Keratinocyte (primary cell): ENCODE measurements at regions not wholly inside any gene's neighbourhood (a gene's known extent, or its start where the extent isn't known, plus 50 kb on each side); places are given as distances from the start of the nearest gene placed in this dataset.
A peak's percentile ranks its signal among the peaks of the same experiment; 100 is the strongest.

ENCODE experiments used
- DNase-seq: peaks from one replicate; pipeline ENCODE4 v3.0.0-alpha.2; 2011; ENCODE audit warnings: low read depth, missing footprints, low spot score
- FAIRE-seq: peaks from 2 replicates; lab custom pipeline; 2011; peaks lifted over from hg19 to GRCh38; lab: Jason Lieb, UNC
- H2AFZ ChIP-seq: 2 replicates; pipeline ENCODE4 v1.6.0; 2012; ENCODE audit warnings: low read length, control low read depth, inconsistent platforms; ENCODE audit not compliant: control insufficient read depth
- H3K27ac ChIP-seq: 2 replicates; pipeline ENCODE4 v1.5.1; 2011; ENCODE audit warnings: low read length; ENCODE audit not compliant: control insufficient read depth, insufficient read depth
- H3K27me3 ChIP-seq: 3 replicates; pipeline ENCODE4 v1.6.0; 2011; ENCODE audit warnings: low read length; ENCODE audit not compliant: control insufficient read depth, insufficient read depth; ENCODE audit errors: extremely low read depth
- H3K36me3 ChIP-seq, 2 experiments: 2 replicates in 1 of 2; 3 replicates in 1 of 2; pipeline ENCODE4 v1.5.1; 2011; ENCODE audit warnings: low read length in 2 of 2, mild to moderate bottlenecking in 1 of 2; ENCODE audit not compliant: control insufficient read depth in 2 of 2, insufficient read depth in 2 of 2; ENCODE audit errors: extremely low read depth in 1 of 2
- H3K4me1 ChIP-seq: 3 replicates; pipeline ENCODE4 v1.5.1; 2011; ENCODE audit warnings: low read length; ENCODE audit not compliant: control insufficient read depth, insufficient read depth; ENCODE audit errors: extremely low read depth
- H3K4me2 ChIP-seq: 3 replicates; pipeline ENCODE4 v1.6.0; 2011; ENCODE audit warnings: low read depth, low read length; ENCODE audit not compliant: control insufficient read depth, insufficient read depth; ENCODE audit errors: extremely low read depth
- H3K4me3 ChIP-seq, 3 experiments: fragments of 200-600 bp in 1 of 3; sonication (generic) in 1 of 3; 2 replicates in 2 of 3; 3 replicates in 1 of 3; pipeline ENCODE4 v1.5.1; 2011 to 2016; ENCODE audit warnings: low read length in 3 of 3, mild to moderate bottlenecking in 3 of 3, control low read depth in 2 of 3, inconsistent platforms in 1 of 3, low read depth in 1 of 3, mixed read lengths in 1 of 3, mixed run types in 1 of 3, moderate library complexity in 1 of 3; ENCODE audit not compliant: control insufficient read depth in 2 of 3, insufficient read depth in 2 of 3; ENCODE audit errors: extremely low read depth in 1 of 3
- H3K79me2 ChIP-seq: 2 replicates; pipeline ENCODE4 v1.6.0; 2012; ENCODE audit warnings: low read length; ENCODE audit not compliant: control insufficient read depth, insufficient read depth
- H3K9ac ChIP-seq: 3 replicates; pipeline ENCODE4 v1.6.0; 2011; ENCODE audit warnings: low read length; ENCODE audit not compliant: control insufficient read depth, insufficient read depth; ENCODE audit errors: extremely low read depth
- H3K9me1 ChIP-seq: 3 replicates; pipeline ENCODE4 v1.6.0; 2011; ENCODE audit warnings: low read length; ENCODE audit not compliant: control insufficient read depth, insufficient read depth; ENCODE audit errors: extremely low read depth
- H3K9me3 ChIP-seq: 2 replicates; pipeline ENCODE4 v1.5.1; 2012; ENCODE audit warnings: low read depth, low read length; ENCODE audit not compliant: control insufficient read depth
- H4K20me1 ChIP-seq: 3 replicates; pipeline ENCODE4 v1.6.0; 2011; ENCODE audit warnings: low read length; ENCODE audit not compliant: control insufficient read depth, insufficient read depth; ENCODE audit errors: extremely low read depth
- EZH2 ChIP-seq: IDR thresholded peaks from one replicate; pipeline ENCODE4 v1.6.1; 2012; ENCODE audit warnings: inconsistent platforms, mild to moderate bottlenecking, low read length, moderate library complexity
- dilution Hi-C: fragments of 300-500 bp; cut with MboI; formaldehyde crosslinking; loops from one replicate; pipeline ENCODE4 v1.7.0; 2020; ENCODE audit warnings: low sequenced_read_pairs; ENCODE audit not compliant: extremely low pct_ligation_motif_present
- TF ChIP-seq, protein P1 (sequence below), 3 experiments: IDR thresholded peaks in 1 of 3; conservative IDR thresholded peaks in 1 of 3; optimal IDR thresholded peaks in 1 of 3; 2 replicates in 2 of 3; 3 replicates in 1 of 3; pipeline versions ENCODE3 to v1.5.1; 2011; ENCODE audit warnings: low read length in 3 of 3, mild to moderate bottlenecking in 3 of 3, moderate library complexity in 2 of 3, control low read depth in 1 of 3, inconsistent platforms in 1 of 3; ENCODE audit not compliant: insufficient read depth in 2 of 3; ENCODE audit errors: extremely low read depth in 1 of 3

DNA sequence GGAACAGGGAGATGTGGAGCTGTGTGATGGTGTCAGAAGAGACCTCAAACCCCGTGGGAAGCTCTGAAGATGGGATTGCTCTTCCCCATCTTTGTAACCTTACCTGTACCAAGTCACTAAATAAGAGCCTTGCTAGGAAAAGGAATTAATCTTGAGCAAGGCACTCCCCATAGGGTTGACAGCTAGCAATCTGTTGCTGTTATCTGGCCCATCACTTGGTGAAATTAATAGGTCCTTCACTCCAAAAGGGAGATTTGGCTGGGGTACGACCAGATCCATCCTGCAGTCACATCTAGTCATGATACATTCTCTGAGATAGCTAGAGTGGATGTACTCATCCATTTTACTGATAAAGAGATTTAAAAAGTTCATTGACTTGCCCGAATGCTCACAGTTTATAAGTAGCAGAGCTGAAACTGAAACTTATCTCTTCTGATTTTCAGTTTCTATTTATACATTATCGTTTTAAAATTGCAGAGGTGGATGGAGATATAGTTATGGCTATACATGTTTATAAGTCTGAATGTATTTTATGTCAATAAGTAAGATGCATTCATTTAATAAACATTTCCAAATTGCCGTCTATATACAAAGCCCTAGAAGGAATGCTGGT, 299.1 kb upstream of the MCTP2 start:
- no peak overlapping the region for H3K9ac ChIP-seq
- no peaks in the 10 kb centered on the region for H3K27me3 ChIP-seq
- dilution Hi-C loops, result no loop called here
- FAIRE-seq (no peak), DNase-seq (no peak)
- peaks cover 5% of the 10 kb centered on the region for H3K4me1 ChIP-seq
- no peak overlapping the region for H2AFZ ChIP-seq
- no peaks in the 10 kb centered on the region for H3K9me3 ChIP-seq
- H3K79me2 ChIP-seq, result no peaks in the 10 kb centered on the region
- H4K20me1 ChIP-seq, result no peaks in the 10 kb centered on the region
- no peaks in the 10 kb centered on the region for H3K9me1 ChIP-seq
- H3K4me3 ChIP-seq, result no peak overlapping the region
- no peak overlapping the region for H3K4me2 ChIP-seq
- TF ChIP-seq, protein P1, sequence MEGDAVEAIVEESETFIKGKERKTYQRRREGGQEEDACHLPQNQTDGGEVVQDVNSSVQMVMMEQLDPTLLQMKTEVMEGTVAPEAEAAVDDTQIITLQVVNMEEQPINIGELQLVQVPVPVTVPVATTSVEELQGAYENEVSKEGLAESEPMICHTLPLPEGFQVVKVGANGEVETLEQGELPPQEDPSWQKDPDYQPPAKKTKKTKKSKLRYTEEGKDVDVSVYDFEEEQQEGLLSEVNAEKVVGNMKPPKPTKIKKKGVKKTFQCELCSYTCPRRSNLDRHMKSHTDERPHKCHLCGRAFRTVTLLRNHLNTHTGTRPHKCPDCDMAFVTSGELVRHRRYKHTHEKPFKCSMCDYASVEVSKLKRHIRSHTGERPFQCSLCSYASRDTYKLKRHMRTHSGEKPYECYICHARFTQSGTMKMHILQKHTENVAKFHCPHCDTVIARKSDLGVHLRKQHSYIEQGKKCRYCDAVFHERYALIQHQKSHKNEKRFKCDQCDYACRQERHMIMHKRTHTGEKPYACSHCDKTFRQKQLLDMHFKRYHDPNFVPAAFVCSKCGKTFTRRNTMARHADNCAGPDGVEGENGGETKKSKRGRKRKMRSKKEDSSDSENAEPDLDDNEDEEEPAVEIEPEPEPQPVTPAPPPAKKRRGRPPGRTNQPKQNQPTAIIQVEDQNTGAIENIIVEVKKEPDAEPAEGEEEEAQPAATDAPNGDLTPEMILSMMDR (optimal IDR thresholded peaks at IDR 0.05 in 1 of 3, IDR thresholded peaks at IDR 0.05 in 1 of 3, conservative IDR thresholded peaks at IDR 0.05 in 1 of 3; ENCODE audit: extremely low read depth in 1 of 3, insufficient read depth in 2 of 3, low read length in 3 of 3), result no peak
- TF ChIP-seq EZH2, result no peak
- H3K27ac ChIP-seq, result no peak overlapping the region
- no peaks in the 10 kb centered on the region for H3K36me3 ChIP-seq

DNA sequence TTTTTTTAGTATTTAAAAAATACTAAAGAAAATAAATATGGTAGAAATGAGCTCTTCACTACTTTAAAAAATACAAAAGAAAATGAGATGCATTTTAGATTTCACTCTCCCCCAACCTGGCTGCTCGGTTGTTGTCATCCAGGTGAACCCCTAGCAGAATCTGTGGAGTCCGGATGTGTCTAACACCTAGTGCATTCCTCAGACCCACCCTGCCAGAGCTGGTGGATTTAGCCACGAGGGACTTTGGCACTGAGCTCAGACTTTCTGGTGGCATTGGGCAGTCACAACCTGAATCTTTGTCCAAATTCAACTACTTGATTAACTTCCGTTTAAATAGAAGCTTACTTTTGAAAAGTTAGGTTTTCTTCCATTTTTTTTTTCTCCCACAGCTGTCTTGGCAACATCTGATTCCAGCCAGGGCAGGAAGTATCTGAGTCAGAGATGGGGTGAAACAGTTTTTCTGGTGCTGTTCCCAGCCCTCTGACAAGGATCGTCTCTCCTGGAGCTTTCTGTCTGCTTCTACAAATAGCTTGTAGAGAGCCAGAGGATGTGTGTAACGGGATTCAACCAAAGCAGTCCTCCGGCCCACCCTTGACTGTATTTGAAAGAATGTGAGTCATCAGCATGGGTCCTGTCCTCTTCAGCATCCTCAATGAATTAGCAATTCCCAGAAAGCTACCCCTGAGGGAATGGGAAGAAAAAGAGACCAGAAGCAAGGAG, 301.8 kb upstream of the MCTP2 start:
- FAIRE-seq (peak; percentile 88), DNase-seq (peak; percentile 40)
- H3K4me2 ChIP-seq, result peak overlapping the region; percentile 60

More for the DNA sequence above, 301.8 kb upstream of the MCTP2 start:
- Histone ChIP-seq H4K20me1 (no peaks in the 10 kb centered on the region), H3K27me3 (no peaks in the 10 kb centered on the region), H2AFZ (peak overlapping the region; percentile 73), H3K36me3 (no peaks in the 10 kb centered on the region), H3K9me3 (no peaks in the 10 kb centered on the region), H3K9ac (peak overlapping the region; percentile 31), H3K9me1 (no peaks in the 10 kb centered on the region), H3K4me3 (peak overlapping the region in 1 of 3 experiments; percentile 9), H3K79me2 (no peaks in the 10 kb centered on the region), H3K4me1 (peaks cover 5% of the 10 kb centered on the region), H3K27ac (peak overlapping the region; percentile 68)
- dilution Hi-C loops, result loop anchor here (5.0 kb wide), 1 partner anchor 37 kb away; no protein-coding TSS in a partner anchor
- TF ChIP-seq, protein P1 (optimal IDR thresholded peaks at IDR 0.05 in 1 of 3, IDR thresholded peaks at IDR 0.05 in 1 of 3, conservative IDR thresholded peaks at IDR 0.05 in 1 of 3; ENCODE audit: extremely low read depth in 1 of 3, insufficient read depth in 2 of 3, low read length in 3 of 3), result no peak
- TF ChIP-seq EZH2, result no peak
